HEK293 (cell line): ENCODE measurements at regions not wholly inside any gene's neighbourhood (a gene's known extent, or its start where the extent isn't known, plus 50 kb on each side); places are given as distances from the start of the nearest gene placed in this dataset.
"Not testable (repeated sequence)": the region's sequence is repeated elsewhere in the genome, so short reads cannot be mapped to it uniquely, and the experiment has no call there.

ENCODE experiments used
- ZEB2 ChIP-seq: fragments of 450-650 bp; formaldehyde crosslinking; IDR thresholded peaks from 2 replicates; pipeline ENCODE4 v1.5.1; 2016; ENCODE audit warnings: missing biosample characterization, missing genetic modification characterization
- ZFP37 ChIP-seq: fragments of 450-650 bp; formaldehyde crosslinking; IDR thresholded peaks from 2 replicates; pipeline ENCODE4 v1.5.1; 2016; ENCODE audit warnings: missing biosample characterization, missing genetic modification characterization
- ZFP41 ChIP-seq: fragments of 450-650 bp; formaldehyde crosslinking; IDR thresholded peaks from 2 replicates; pipeline ENCODE4 v1.5.1; 2016; ENCODE audit warnings: missing biosample characterization, missing genetic modification characterization, borderline replicate concordance
- ZNF138 ChIP-seq: fragments of 450-650 bp; formaldehyde crosslinking; IDR thresholded peaks from 2 replicates; pipeline ENCODE4 v1.5.1; 2016; ENCODE audit warnings: missing biosample characterization, missing genetic modification characterization, borderline replicate concordance
- ZNF23 ChIP-seq: fragments of 450-650 bp; formaldehyde crosslinking; IDR thresholded peaks from 2 replicates; pipeline ENCODE4 v1.5.1; 2016; ENCODE audit warnings: missing biosample characterization, missing genetic modification characterization, borderline replicate concordance
- ZNF274 ChIP-seq, 2 experiments: fragments of 200-500 bp in 1 of 2; fragments of 450-650 bp in 1 of 2; sonication (Bioruptor generic) in 1 of 2; formaldehyde crosslinking in 1 of 2; IDR thresholded peaks; 2 replicates each; pipeline versions ENCODE4 v1.5.1 to v1.6.1; 2014 to 2016; ENCODE audit warnings: borderline replicate concordance in 1 of 2, inconsistent platforms in 1 of 2, low read length in 1 of 2, missing biosample characterization in 1 of 2, missing genetic modification characterization in 1 of 2
- ZNF311 ChIP-seq: fragments of 450-650 bp; formaldehyde crosslinking; IDR thresholded peaks from 2 replicates; pipeline ENCODE4 v1.5.1; 2017; ENCODE audit warnings: missing biosample characterization, missing genetic modification characterization, borderline replicate concordance
- ZNF48 ChIP-seq: fragments of 450-650 bp; formaldehyde crosslinking; IDR thresholded peaks from 2 replicates; pipeline ENCODE4 v1.5.1; 2016; ENCODE audit warnings: missing biosample characterization, missing genetic modification characterization
- ZNF654 ChIP-seq: fragments of 450-650 bp; formaldehyde crosslinking; IDR thresholded peaks from 2 replicates; pipeline ENCODE4 v1.5.1; 2016; ENCODE audit warnings: low read depth, missing biosample characterization, missing genetic modification characterization
- ZNF707 ChIP-seq: fragments of 450-650 bp; formaldehyde crosslinking; IDR thresholded peaks from 2 replicates; pipeline ENCODE4 v1.5.1; 2016; ENCODE audit warnings: missing biosample characterization, missing genetic modification characterization
- TF ChIP-seq, protein P1 (sequence below): fragments of 450-650 bp; formaldehyde crosslinking; IDR thresholded peaks from 2 replicates; pipeline ENCODE4 v1.5.1; 2016; ENCODE audit warnings: missing biosample characterization, missing genetic modification characterization
- TF ChIP-seq, protein P2 (sequence below): fragments of 450-650 bp; IDR thresholded peaks from 2 replicates; pipeline ENCODE4 v1.5.1; 2018; ENCODE audit warnings: missing biosample characterization, mild to moderate bottlenecking, missing genetic modification characterization
- TF ChIP-seq, protein P3 (sequence below): fragments of 450-650 bp; formaldehyde crosslinking; IDR thresholded peaks from 2 replicates; pipeline ENCODE4 v1.5.1; 2016; ENCODE audit warnings: missing biosample characterization, missing genetic modification characterization
- TF ChIP-seq, protein P4 (sequence below): sonication (generic); formaldehyde crosslinking; IDR thresholded peaks from 2 replicates; pipeline ENCODE4 v1.8.1; 2022; ENCODE audit warnings: mild to moderate bottlenecking, moderate library complexity, missing genetic modification reagents

DNA sequence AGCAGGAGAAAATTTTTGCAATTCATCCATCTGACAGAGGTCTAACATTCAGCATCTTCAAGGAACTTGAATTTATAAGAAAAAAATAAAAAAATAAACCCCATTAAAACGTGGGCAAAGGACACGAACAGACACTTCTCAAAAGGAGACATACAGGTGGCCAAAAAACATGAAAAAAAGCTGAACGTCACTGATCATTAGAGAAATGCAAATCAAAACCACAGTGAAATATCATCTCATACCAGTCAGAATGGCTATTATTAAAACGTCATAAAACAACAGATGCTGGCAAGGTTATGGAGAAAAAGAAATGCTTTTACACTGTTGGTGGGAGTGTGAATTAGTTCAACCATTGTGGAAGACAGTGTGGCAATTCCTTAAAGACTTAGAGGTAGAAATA lies 209.2 kb downstream of the SPRY1 start:
- not testable (repeated sequence) for TF ChIP-seq ZFP41 (tag by site-specific recombination); ZNF23; ZNF654; ZNF311 (tag by site-specific recombination); ZNF274 (IDR thresholded peaks at IDR 0.05; ENCODE audit: low read length); ZNF274 (tag by site-specific recombination; IDR thresholded peaks at IDR 0.05; ENCODE audit: borderline replicate concordance); ZNF48 (tag by site-specific recombination); ZFP37 (tag by site-specific recombination); ZNF138; ZEB2 (tag by site-specific recombination); ZNF707 (tag by site-specific recombination)
- TF ChIP-seq, protein P1, sequence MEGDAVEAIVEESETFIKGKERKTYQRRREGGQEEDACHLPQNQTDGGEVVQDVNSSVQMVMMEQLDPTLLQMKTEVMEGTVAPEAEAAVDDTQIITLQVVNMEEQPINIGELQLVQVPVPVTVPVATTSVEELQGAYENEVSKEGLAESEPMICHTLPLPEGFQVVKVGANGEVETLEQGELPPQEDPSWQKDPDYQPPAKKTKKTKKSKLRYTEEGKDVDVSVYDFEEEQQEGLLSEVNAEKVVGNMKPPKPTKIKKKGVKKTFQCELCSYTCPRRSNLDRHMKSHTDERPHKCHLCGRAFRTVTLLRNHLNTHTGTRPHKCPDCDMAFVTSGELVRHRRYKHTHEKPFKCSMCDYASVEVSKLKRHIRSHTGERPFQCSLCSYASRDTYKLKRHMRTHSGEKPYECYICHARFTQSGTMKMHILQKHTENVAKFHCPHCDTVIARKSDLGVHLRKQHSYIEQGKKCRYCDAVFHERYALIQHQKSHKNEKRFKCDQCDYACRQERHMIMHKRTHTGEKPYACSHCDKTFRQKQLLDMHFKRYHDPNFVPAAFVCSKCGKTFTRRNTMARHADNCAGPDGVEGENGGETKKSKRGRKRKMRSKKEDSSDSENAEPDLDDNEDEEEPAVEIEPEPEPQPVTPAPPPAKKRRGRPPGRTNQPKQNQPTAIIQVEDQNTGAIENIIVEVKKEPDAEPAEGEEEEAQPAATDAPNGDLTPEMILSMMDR (tag by site-specific recombination), result not testable (repeated sequence)
- TF ChIP-seq, protein P2, sequence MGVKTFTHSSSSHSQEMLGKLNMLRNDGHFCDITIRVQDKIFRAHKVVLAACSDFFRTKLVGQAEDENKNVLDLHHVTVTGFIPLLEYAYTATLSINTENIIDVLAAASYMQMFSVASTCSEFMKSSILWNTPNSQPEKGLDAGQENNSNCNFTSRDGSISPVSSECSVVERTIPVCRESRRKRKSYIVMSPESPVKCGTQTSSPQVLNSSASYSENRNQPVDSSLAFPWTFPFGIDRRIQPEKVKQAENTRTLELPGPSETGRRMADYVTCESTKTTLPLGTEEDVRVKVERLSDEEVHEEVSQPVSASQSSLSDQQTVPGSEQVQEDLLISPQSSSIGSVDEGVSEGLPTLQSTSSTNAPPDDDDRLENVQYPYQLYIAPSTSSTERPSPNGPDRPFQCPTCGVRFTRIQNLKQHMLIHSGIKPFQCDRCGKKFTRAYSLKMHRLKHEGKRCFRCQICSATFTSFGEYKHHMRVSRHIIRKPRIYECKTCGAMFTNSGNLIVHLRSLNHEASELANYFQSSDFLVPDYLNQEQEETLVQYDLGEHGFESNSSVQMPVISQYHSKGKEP (tag by site-specific recombination), result not testable (repeated sequence)
- TF ChIP-seq, protein P3, sequence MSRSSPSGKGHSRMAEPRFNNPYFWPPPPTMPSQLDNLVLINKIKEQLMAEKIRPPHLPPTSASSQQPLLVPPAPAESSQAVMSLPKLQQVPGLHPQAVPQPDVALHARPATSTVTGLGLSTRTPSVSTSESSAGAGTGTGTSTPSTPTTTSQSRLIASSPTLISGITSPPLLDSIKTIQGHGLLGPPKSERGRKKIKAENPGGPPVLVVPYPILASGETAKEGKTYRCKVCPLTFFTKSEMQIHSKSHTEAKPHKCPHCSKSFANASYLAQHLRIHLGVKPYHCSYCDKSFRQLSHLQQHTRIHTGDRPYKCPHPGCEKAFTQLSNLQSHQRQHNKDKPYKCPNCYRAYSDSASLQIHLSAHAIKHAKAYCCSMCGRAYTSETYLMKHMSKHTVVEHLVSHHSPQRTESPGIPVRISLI, result not testable (repeated sequence)
- TF ChIP-seq, protein P4, sequence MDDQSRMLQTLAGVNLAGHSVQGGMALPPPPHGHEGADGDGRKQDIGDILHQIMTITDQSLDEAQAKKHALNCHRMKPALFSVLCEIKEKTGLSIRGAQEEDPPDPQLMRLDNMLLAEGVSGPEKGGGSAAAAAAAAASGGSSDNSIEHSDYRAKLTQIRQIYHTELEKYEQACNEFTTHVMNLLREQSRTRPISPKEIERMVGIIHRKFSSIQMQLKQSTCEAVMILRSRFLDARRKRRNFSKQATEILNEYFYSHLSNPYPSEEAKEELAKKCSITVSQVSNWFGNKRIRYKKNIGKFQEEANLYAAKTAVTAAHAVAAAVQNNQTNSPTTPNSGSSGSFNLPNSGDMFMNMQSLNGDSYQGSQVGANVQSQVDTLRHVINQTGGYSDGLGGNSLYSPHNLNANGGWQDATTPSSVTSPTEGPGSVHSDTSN (CRISPR knock-in tag), result not testable (repeated sequence)
